ENCODE measurements at regions not wholly inside any gene's neighbourhood (a gene's known extent, or its start where the extent isn't known, plus 50 kb on each side); places are given as distances from the start of the nearest gene placed in this dataset.

DNA sequence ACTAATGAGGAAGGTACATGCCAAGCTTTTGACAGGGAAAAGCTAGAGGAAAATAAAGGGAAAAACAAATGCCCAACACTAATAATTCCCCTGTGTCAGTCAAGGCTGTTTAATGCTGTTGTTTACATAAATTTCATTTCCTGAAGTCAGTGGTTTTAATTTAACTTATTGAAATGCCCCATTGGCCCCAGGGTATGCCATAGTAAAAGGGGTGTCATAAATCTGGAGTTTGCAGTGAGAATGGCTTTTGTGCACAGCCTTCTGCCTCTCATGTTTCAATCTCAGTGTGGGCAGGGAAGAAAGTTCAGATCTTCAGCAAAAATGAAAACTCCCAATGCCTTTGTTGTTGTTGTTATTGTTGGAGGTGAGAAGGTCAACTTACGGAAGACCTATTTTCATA is 550.1 kb upstream of the DCC start:
- H3K4me1 ChIP-seq (ENCODE audit: control insufficient read depth, insufficient read depth, low read length): no peaks in the 10 kb centered on the region
- 71% methylated on average over 1 of the region's 1 CpG for WGBS
- intact Hi-C loops (cut with DNase I): no loop called here
- DNase-seq (no peak), ATAC-seq (no peak)
- no peak overlapping the region for H3K4me3 ChIP-seq (ENCODE audit: low read length)
- no peaks in the 10 kb centered on the region for H3K27me3 ChIP-seq (ENCODE audit: control insufficient read depth, insufficient read depth)
- H3K27ac ChIP-seq (ENCODE audit: low read length): no peak overlapping the region
- H3K9me3 ChIP-seq (ENCODE audit: control insufficient read depth, low read length): no peaks in the 10 kb centered on the region

DNA sequence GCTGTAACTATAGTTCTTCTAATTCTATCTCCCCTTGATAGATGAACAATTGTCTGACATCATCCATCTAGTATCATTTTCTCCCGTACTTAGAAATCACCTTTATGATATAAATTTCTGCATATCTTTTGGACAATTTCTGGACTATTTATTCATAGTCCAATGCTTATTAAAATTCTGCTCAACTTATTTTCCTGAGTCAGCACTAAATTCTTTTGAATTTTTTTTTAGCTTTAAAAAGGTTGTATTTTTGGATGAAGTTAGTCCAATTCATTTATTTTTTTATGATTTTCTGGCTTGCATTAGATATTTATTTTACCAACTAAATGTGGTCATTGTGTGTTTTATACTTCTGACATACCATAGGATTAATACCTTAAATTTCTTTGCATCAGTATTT is 538.5 kb upstream of the DCC start:
- no peak for ATAC-seq
- WGBS: 85% methylated on average over 1 of the region's 1 CpG
- H3K27ac ChIP-seq (ENCODE audit: low read length): no peak overlapping the region

DNA sequence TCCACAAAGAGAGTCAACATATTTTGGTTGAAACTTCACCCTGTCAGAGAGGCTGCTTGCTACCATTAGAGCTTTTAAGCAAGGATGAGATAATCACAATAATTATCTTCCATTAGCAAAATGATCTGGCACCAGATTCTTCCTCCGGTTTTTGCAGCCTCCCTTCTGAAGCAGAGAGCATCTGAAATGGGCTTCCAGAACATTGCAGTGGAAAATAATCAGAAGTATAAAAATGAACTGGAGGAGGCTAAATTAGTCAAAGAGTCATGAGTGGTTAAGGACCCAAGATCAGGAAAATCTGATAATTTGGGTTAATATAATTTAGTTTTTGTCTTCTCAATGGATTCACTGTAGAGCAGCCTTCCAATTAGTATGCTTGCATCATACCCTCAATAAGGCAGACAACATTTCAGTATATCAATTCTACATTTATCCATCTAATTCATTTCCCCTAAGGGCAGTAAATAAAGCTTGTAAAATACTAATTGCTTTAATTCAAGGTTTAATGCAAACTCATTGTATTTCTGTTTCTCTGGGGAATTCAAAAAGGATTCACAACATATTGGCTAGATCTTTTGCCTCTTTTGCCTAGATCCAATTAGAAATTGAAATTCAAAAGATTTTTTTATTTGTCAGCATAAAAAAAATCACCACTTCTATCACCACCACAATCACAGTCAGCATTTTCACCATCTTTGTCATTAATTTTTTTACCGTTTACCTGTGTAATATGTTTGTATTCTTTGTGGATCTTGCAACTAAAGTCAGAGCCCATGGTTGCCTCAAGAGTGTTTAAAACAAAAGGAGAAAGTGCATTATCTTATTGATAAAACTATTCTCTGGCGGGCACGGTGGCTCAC is 537.2 kb upstream of the DCC start:
- no peak for ATAC-seq
- no peak for DNase-seq
- intact Hi-C loops (cut with DNase I): no loop called here
- no peaks in the 10 kb centered on the region for H3K9me3 ChIP-seq (ENCODE audit: control insufficient read depth, low read length)
- H3K4me3 ChIP-seq (ENCODE audit: low read length): no peak overlapping the region
- H3K27me3 ChIP-seq (ENCODE audit: control insufficient read depth, insufficient read depth): no peaks in the 10 kb centered on the region
- WGBS: 84% methylated on average over 4 of the region's 4 CpGs
- H3K4me1 ChIP-seq (ENCODE audit: control insufficient read depth, insufficient read depth, low read length): no peaks in the 10 kb centered on the region
- H3K27ac ChIP-seq (ENCODE audit: low read length): no peak overlapping the region

More for the DNA sequence above, 538.5 kb upstream of the DCC start:
- Histone ChIP-seq H3K27me3 (ENCODE audit: control insufficient read depth, insufficient read depth) (no peaks in the 10 kb centered on the region), H3K4me3 (ENCODE audit: low read length) (no peak overlapping the region), H3K4me1 (ENCODE audit: control insufficient read depth, insufficient read depth, low read length) (no peaks in the 10 kb centered on the region), H3K9me3 (ENCODE audit: control insufficient read depth, low read length) (no peaks in the 10 kb centered on the region)
- no peak for DNase-seq
- intact Hi-C loops (cut with DNase I): no loop called here

DNA sequence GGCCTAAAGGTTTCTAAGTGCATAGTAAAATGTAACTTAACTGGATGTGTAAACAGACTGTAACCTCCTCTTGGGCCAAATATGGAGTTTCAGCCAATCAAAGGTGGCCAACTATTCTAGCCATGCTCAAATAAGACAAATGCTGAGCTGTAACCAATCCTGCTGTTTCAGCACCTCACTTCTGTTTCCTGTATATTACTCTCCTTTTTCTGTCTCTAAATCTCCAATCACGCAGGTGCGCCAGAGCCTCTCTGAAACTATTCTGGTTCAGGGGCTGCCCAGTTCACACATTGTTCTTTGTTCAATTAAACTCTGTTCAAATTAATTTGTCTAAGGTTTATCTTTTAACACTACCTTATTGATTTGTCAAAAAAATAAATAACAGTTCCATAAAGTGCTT is 532.7 kb upstream of the DCC start:
- no peak overlapping the region for H3K27ac ChIP-seq (ENCODE audit: low read length)
- WGBS: 93% methylated on average over 2 of the region's 2 CpGs
- no peaks in the 10 kb centered on the region for H3K9me3 ChIP-seq (ENCODE audit: control insufficient read depth, low read length)
- H3K4me3 ChIP-seq (ENCODE audit: low read length): no peak overlapping the region
- ATAC-seq: no peak
- no peak for DNase-seq
- H3K4me1 ChIP-seq (ENCODE audit: control insufficient read depth, insufficient read depth, low read length): no peaks in the 10 kb centered on the region
- intact Hi-C loops (cut with DNase I): no loop called here
- no peaks in the 10 kb centered on the region for H3K27me3 ChIP-seq (ENCODE audit: control insufficient read depth, insufficient read depth)

DNA sequence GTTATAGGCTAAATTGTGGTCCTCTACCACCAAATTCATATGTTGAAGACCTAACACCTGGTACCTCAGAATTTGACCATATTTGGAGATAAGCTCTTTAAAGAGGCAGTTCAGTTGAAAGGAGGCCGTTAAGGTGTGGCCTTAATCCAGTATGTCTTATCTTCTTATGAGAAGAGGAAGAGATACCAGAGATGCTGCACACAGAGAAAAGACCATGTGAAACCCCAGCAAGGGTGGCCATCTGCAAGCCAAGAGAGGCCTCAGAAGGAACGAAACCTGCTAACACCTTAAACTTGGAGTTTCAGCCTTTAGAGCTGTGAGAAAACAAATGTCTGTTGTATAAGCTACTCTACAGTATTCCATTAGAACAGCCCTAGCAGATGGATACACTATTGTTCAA is 528.1 kb upstream of the DCC start:
- 82% methylated on average over 2 of the region's 2 CpGs for WGBS
- DNase-seq: no peak
- Histone ChIP-seq H3K4me3 (ENCODE audit: low read length) (no peak overlapping the region), H3K27ac (ENCODE audit: low read length) (no peak overlapping the region), H3K27me3 (ENCODE audit: control insufficient read depth, insufficient read depth) (no peaks in the 10 kb centered on the region), H3K4me1 (ENCODE audit: control insufficient read depth, insufficient read depth, low read length) (no peaks in the 10 kb centered on the region), H3K9me3 (ENCODE audit: control insufficient read depth, low read length) (no peaks in the 10 kb centered on the region)
- ATAC-seq: no peak
- intact Hi-C loops (cut with DNase I): no loop called here

DNA sequence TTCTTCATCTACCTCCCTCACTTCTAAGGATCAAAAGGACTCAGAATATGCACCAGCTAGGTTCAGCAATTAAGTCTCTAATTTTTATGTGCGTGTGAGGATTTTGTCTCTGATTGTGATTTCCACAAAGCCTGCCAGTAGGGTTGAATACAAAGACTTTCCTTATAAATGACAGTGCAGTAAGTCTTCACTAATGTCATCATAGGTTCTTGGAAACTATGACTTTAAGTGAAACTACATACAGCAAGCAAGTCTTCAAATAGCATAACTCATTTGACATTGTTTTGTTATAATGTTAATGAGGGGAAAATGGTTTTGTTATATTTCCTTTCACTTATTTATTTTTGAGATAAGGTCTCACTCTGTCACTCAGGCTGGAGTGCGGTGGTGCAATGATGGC is 526.3 kb upstream of the DCC start:
- 79% methylated on average over 2 of the region's 2 CpGs for WGBS
- no peak overlapping the region for H3K27ac ChIP-seq (ENCODE audit: low read length)
- no peak for DNase-seq
- no peak overlapping the region for H3K4me3 ChIP-seq (ENCODE audit: low read length)
- no peak for ATAC-seq
- H3K27me3 ChIP-seq (ENCODE audit: control insufficient read depth, insufficient read depth): no peaks in the 10 kb centered on the region
- H3K4me1 ChIP-seq (ENCODE audit: control insufficient read depth, insufficient read depth, low read length): no peaks in the 10 kb centered on the region
- no peaks in the 10 kb centered on the region for H3K9me3 ChIP-seq (ENCODE audit: control insufficient read depth, low read length)
- intact Hi-C loops (cut with DNase I): no loop called here

DNA sequence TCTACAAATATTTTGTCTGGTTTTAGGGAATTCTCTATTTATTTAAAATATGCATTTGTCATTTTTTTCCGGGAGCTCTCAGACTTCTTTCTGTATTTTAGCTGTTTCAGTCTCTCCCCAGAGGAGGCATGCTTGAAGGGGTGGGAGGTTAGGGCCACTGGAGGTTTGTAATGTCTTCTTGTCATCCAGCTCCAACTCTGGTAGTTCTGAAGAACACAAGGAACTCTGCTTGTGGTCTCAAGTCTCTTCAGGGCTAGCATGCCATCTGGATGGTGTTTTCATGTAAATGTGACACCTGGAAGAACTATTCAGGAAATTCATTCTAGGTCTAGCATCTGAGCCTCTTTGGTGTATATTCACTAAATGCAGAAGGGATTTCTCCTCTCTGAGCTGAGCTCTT is 518.4 kb upstream of the DCC start:
- Histone ChIP-seq H3K27me3 (ENCODE audit: control insufficient read depth, insufficient read depth) (no peaks in the 10 kb centered on the region), H3K9me3 (ENCODE audit: control insufficient read depth, low read length) (no peaks in the 10 kb centered on the region), H3K4me1 (ENCODE audit: control insufficient read depth, insufficient read depth, low read length) (no peaks in the 10 kb centered on the region), H3K4me3 (ENCODE audit: low read length) (no peak overlapping the region), H3K27ac (ENCODE audit: low read length) (no peak overlapping the region)
- intact Hi-C loops (cut with DNase I): no loop called here
- ATAC-seq (no peak), DNase-seq (no peak)
- 87% methylated on average over 1 of the region's 1 CpG for WGBS

DNA sequence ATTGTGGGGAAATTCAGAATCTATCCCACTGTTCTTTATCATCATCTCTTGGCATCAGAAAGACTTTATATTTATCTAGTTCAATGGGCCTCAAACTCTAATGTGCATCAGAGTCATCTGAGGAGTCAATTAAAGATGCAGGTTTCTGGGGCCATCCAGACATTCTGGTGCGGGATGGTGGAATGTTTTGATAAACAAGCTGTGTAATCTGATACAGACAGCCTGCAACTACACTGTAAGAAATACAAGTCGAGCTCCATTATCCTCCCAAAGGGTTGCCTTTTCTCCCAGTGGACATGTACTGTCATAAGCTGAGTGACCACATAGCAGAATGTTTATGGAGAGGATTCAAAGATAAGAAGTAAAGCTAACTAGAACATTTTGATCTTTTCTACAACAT is 515.3 kb upstream of the DCC start:
- no peak overlapping the region for H3K4me3 ChIP-seq (ENCODE audit: low read length)
- WGBS: 37% methylated on average over 2 of the region's 2 CpGs
- H3K27ac ChIP-seq (ENCODE audit: low read length): no peak overlapping the region
- intact Hi-C loops (cut with DNase I): no loop called here
- H3K4me1 ChIP-seq (ENCODE audit: control insufficient read depth, insufficient read depth, low read length): no peaks in the 10 kb centered on the region
- H3K9me3 ChIP-seq (ENCODE audit: control insufficient read depth, low read length): no peaks in the 10 kb centered on the region
- H3K27me3 ChIP-seq (ENCODE audit: control insufficient read depth, insufficient read depth): no peaks in the 10 kb centered on the region
- DNase-seq: no peak
- no peak for ATAC-seq

DNA sequence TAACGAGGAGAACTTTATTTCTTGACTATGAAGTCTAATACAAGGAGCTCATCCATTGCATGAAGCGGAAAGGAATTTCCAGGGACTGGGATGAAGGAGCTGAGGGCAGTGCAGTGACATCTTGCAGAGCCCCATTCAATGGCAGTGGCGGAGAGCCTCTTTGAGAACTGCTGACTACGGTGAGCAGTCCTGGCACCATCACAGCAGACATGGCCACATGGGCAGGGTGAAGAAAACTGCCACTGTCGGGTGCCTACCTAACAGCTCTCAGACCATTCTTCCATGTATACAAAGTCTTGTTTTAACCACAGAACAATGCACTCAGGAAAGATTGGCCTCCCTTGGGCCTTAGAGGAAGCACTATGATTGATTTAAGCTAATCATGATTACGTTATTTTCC is 506.1 kb upstream of the DCC start:
- WGBS: 66% methylated on average over 6 of the region's 6 CpGs
- no peaks in the 10 kb centered on the region for H3K27me3 ChIP-seq (ENCODE audit: control insufficient read depth, insufficient read depth)

DNA sequence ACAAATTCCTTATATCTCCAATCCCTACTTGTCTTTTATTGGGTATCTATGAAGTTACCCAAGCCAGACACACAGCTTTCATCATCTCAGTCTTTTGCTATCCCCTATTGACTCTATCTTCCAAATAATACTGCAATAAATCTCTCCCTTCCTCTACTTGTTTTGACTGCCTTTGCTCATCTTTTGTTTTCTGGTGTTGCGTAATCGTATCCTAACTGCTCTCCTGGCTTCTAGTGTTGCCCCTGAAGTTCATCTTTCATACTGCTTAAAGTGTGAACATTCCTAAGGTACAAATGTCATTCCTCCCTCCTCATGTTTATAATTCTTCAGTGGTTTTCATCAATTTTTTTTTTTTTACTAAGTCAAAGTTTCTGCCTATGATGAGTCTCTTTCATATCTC is 491.3 kb upstream of the DCC start:
- no peak for DNase-seq
- no peaks in the 10 kb centered on the region for H3K9me3 ChIP-seq (ENCODE audit: control insufficient read depth, low read length)
- H3K27ac ChIP-seq (ENCODE audit: low read length): no peak overlapping the region
- 86% methylated on average over 2 of the region's 2 CpGs for WGBS
- H3K4me3 ChIP-seq (ENCODE audit: low read length): no peak overlapping the region
- intact Hi-C loops (cut with DNase I): no loop called here
- H3K27me3 ChIP-seq (ENCODE audit: control insufficient read depth, insufficient read depth): no peaks in the 10 kb centered on the region
- no peak for ATAC-seq
- no peaks in the 10 kb centered on the region for H3K4me1 ChIP-seq (ENCODE audit: control insufficient read depth, insufficient read depth, low read length)

More for the DNA sequence above, 506.1 kb upstream of the DCC start:
- Histone ChIP-seq H3K4me3 (ENCODE audit: low read length) (no peak overlapping the region), H3K27ac (ENCODE audit: low read length) (no peak overlapping the region), H3K4me1 (ENCODE audit: control insufficient read depth, insufficient read depth, low read length) (no peaks in the 10 kb centered on the region), H3K9me3 (ENCODE audit: control insufficient read depth, low read length) (no peaks in the 10 kb centered on the region)
- DNase-seq (no peak), ATAC-seq (no peak)
- intact Hi-C loops (cut with DNase I): no loop called here

DNA sequence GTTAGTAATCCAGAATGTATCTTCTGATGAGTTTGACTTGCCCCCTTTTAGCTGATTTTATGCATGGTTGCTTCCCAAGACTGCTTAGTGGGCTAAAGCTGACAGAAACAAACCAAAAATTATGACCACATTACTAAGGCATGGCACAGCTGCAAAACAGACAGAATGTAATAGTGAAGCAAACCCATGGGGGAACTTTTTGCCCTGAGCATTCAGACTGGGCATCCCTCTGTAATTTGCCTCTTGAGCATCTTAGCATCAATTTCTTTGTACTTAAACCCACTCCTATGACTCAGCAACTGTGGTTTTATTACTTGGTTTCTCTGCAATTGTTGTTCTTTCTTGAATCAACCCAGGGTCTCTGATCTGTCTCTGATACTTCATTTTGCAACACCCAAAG is 487.3 kb upstream of the DCC start:
- Histone ChIP-seq H3K27me3 (ENCODE audit: control insufficient read depth, insufficient read depth) (no peaks in the 10 kb centered on the region), H3K27ac (ENCODE audit: low read length) (no peak overlapping the region), H3K4me1 (ENCODE audit: control insufficient read depth, insufficient read depth, low read length) (no peaks in the 10 kb centered on the region), H3K9me3 (ENCODE audit: control insufficient read depth, low read length) (no peaks in the 10 kb centered on the region), H3K4me3 (ENCODE audit: low read length) (no peak overlapping the region)
- no peak for ATAC-seq
- intact Hi-C loops (cut with DNase I): no loop called here
- DNase-seq: no peak

DNA sequence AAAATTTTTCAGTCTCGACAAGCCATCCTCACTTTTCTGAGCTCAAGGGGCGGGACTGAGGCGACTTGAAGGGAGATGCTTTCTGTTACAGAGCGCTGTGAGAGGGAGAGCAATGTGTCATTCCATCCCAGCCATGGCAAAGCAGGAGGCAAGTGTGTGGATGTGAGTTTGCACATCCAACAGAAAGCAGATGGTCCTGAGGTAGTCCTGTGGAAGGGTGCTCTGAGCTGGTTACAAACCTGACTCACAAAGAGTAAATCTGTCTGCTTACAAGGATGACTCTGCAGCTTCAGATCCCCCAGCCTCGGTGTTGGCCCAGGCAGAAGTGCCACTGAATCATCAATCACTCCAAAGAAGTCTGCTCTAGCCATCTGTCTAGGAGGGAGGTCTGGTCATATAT is 482.0 kb upstream of the DCC start:
- Histone ChIP-seq H3K27me3 (ENCODE audit: control insufficient read depth, insufficient read depth) (no peaks in the 10 kb centered on the region), H3K27ac (ENCODE audit: low read length) (no peak overlapping the region), H3K4me3 (ENCODE audit: low read length) (no peak overlapping the region), H3K9me3 (ENCODE audit: control insufficient read depth, low read length) (no peaks in the 10 kb centered on the region), H3K4me1 (ENCODE audit: control insufficient read depth, insufficient read depth, low read length) (no peaks in the 10 kb centered on the region)
- intact Hi-C loops (cut with DNase I): no loop called here
- 53% methylated on average over 5 of the region's 5 CpGs for WGBS
- no peak for ATAC-seq
- no peak for DNase-seq
